SK-N-SH (cell line): ENCODE measurements at regions not wholly inside any gene's neighbourhood (a gene's known extent, or its start where the extent isn't known, plus 50 kb on each side); places are given as distances from the start of the nearest gene placed in this dataset.

Experiments used
- CTCF ChIA-PET: fragments of 300-600, 350-600 bp; formaldehyde crosslinking; extraction: SDS; loops from one replicate; lab custom pipeline; 2021; lab: Yijun Ruan, JAX
- POLR2A ChIA-PET: fragments of 350-600 bp; sonication (Branson Sonifier 250); formaldehyde crosslinking; extraction: SDS; loops from one replicate; lab custom pipeline; 2020; ENCODE audit warnings: antibody characterized with exemption, inconsistent platforms; lab: Yijun Ruan, JAX
- DNase-seq: peaks from one replicate; pipeline ENCODE4 v3.0.0; 2012
- H2AFZ ChIP-seq: fragments of 200-600 bp; sonication (generic); 2 replicates; pipeline ENCODE4 v1.8.1; 2016; ENCODE audit warnings: antibody characterized with exemption, mild to moderate bottlenecking, low read depth
- H3F3A ChIP-seq: fragments of 200-600 bp; sonication (generic); replicated peaks from 2 replicates; pipeline ENCODE3; 2016; ENCODE audit warnings: antibody characterized with exemption, mild to moderate bottlenecking; ENCODE audit not compliant: insufficient read depth
- H3K27ac ChIP-seq, 2 experiments: fragments of 200-500 bp in 1 of 2; fragments of 200-600 bp in 1 of 2; sonication (Bioruptor generic) in 1 of 2; sonication (generic), shearing (Covaris generic) in 1 of 2; 2 replicates each; pipeline versions ENCODE4 v1.5.1 to v1.6.1; 2014 to 2016; ENCODE audit warnings: low read depth in 2 of 2, inconsistent platforms in 1 of 2, low read length in 1 of 2, mild to moderate bottlenecking in 1 of 2, mixed read lengths in 1 of 2
- H3K27me3 ChIP-seq: fragments of 200-600 bp; sonication (generic), shearing (Covaris generic); 2 replicates; pipeline ENCODE4 v1.6.1; 2016; ENCODE audit warnings: mixed run types; ENCODE audit not compliant: insufficient read depth
- H3K36me3 ChIP-seq, 2 experiments: fragments of 200-500 bp in 1 of 2; fragments of 200-600 bp in 1 of 2; sonication (Bioruptor generic) in 1 of 2; sonication (generic) in 1 of 2; replicated peaks in 1 of 2; 2 replicates each; pipeline versions ENCODE3 to v1.5.1; 2014 to 2016; ENCODE audit warnings: low read length in 1 of 2, mild to moderate bottlenecking in 1 of 2; ENCODE audit not compliant: insufficient read depth in 2 of 2, control insufficient read depth in 1 of 2
- H3K4me1 ChIP-seq, 2 experiments: fragments of 200-500 bp in 1 of 2; fragments of 200-600 bp in 1 of 2; sonication (Bioruptor generic) in 1 of 2; sonication (generic), shearing (Covaris generic) in 1 of 2; 2 replicates each; pipeline versions ENCODE4 v1.5.1 to v1.6.1; 2014 to 2016; ENCODE audit warnings: low read depth in 1 of 2, low read length in 1 of 2, mixed run types in 1 of 2; ENCODE audit not compliant: insufficient read depth in 2 of 2, control insufficient read depth in 1 of 2
- H3K4me2 ChIP-seq: fragments of 200-600 bp; sonication (generic), shearing (Covaris generic); 2 replicates; pipeline ENCODE4 v1.6.1; 2017; ENCODE audit warnings: mixed run types
- H3K4me3 ChIP-seq, 2 experiments: fragments of 200-500 bp in 1 of 2; fragments of 200-600 bp in 1 of 2; sonication (Bioruptor generic) in 1 of 2; sonication (generic), shearing (Covaris generic) in 1 of 2; 2 replicates each; pipeline versions ENCODE4 v1.5.1 to v1.8.1; 2014 to 2016; ENCODE audit warnings: low read depth in 2 of 2, inconsistent platforms in 1 of 2, low read length in 1 of 2, mild to moderate bottlenecking in 1 of 2, mixed read lengths in 1 of 2, moderate library complexity in 1 of 2
- H3K79me2 ChIP-seq: fragments of 200-600 bp; sonication (generic); 2 replicates; pipeline ENCODE4 v1.8.1; 2017; ENCODE audit warnings: mild to moderate bottlenecking; ENCODE audit not compliant: insufficient read depth
- H3K9ac ChIP-seq: fragments of 200-600 bp; sonication (generic); 2 replicates; pipeline ENCODE4 v1.6.1; 2017; ENCODE audit warnings: mixed run types
- H3K9me2 ChIP-seq: fragments of 200-600 bp; sonication (generic); 2 replicates; pipeline ENCODE4 v1.6.1; 2017; ENCODE audit warnings: mixed run types
- H3K9me3 ChIP-seq: fragments of 200-600 bp; sonication (generic); 2 replicates; pipeline ENCODE4 v1.6.1; 2017; ENCODE audit warnings: mixed run types, mild to moderate bottlenecking, moderate library complexity
- H4K20me1 ChIP-seq: fragments of 200-600 bp; sonication (generic); 2 replicates; pipeline ENCODE4 v1.6.1; 2017; ENCODE audit warnings: mild to moderate bottlenecking, mixed run types; ENCODE audit not compliant: insufficient read depth
- ELF1 ChIP-seq: IDR thresholded peaks from 2 replicates; pipeline ENCODE4 v1.4.0; 2012
- FOSL2 ChIP-seq: IDR thresholded peaks from 2 replicates; pipeline ENCODE4 v1.4.0; 2012; ENCODE audit warnings: low read depth, mild to moderate bottlenecking, moderate library complexity, borderline replicate concordance
- FOXJ3 ChIP-seq: sonication (generic); formaldehyde crosslinking; IDR thresholded peaks from 2 replicates; pipeline ENCODE4 v1.5.1; 2020; ENCODE audit warnings: mild to moderate bottlenecking, missing genetic modification reagents
- FOXM1 ChIP-seq: IDR thresholded peaks from 2 replicates; pipeline ENCODE4 v1.4.0; 2012; ENCODE audit warnings: low read depth, mild to moderate bottlenecking
- GABPA ChIP-seq: IDR thresholded peaks from 2 replicates; pipeline ENCODE4 v1.4.0; 2012; ENCODE audit warnings: low read depth, mild to moderate bottlenecking
- JUND ChIP-seq: IDR thresholded peaks from 2 replicates; pipeline ENCODE4 v1.4.0; 2012
- MAX ChIP-seq: IDR thresholded peaks from 2 replicates; pipeline ENCODE4 v1.4.0; 2012; ENCODE audit warnings: low read depth
- MEF2A ChIP-seq: IDR thresholded peaks from 2 replicates; pipeline ENCODE4 v1.4.0; 2012; ENCODE audit warnings: low read depth, borderline replicate concordance
- MXI1 ChIP-seq: IDR thresholded peaks from 2 replicates; pipeline ENCODE4 v1.6.1; 2012; ENCODE audit warnings: mild to moderate bottlenecking, low read depth, low read length, improper control_type of control experiment
- NFIC ChIP-seq: IDR thresholded peaks from 2 replicates; pipeline ENCODE4 v1.4.0; 2012; ENCODE audit warnings: borderline replicate concordance
- NRF1 ChIP-seq: IDR thresholded peaks from 2 replicates; pipeline ENCODE4 v1.6.1; 2012; ENCODE audit warnings: low read depth, mild to moderate bottlenecking, low read length
- PBX3 ChIP-seq: IDR thresholded peaks from 2 replicates; pipeline ENCODE4; 2012
- POLR2AphosphoS5 ChIP-seq: IDR thresholded peaks from 2 replicates; pipeline ENCODE4 v1.6.1; 2012; ENCODE audit warnings: low read depth, low read length
- RXRA ChIP-seq: IDR thresholded peaks from 2 replicates; pipeline ENCODE4 v1.4.0; 2012; ENCODE audit warnings: low read depth, mild to moderate bottlenecking, borderline replicate concordance
- SMC3 ChIP-seq: IDR thresholded peaks from 2 replicates; pipeline ENCODE4 v1.6.1; 2012; ENCODE audit warnings: low read depth, low read length, improper control_type of control experiment
- TCF12 ChIP-seq: IDR thresholded peaks from 2 replicates; pipeline ENCODE4 v1.4.0; 2012
- TEAD4 ChIP-seq: IDR thresholded peaks from 2 replicates; pipeline ENCODE4 v1.4.0; 2012; ENCODE audit warnings: mild to moderate bottlenecking, borderline replicate concordance; ENCODE audit not compliant: insufficient read depth
- USF1 ChIP-seq: IDR thresholded peaks from 2 replicates; pipeline ENCODE4 v1.4.0; 2012; ENCODE audit warnings: low read depth, borderline replicate concordance
- WGBS: methylation state at CpG from one replicate; pipeline ENCODE4 v1.1.6; 2017; ENCODE audit warnings: low lambda C conversion rate; 5-methylcytosine and 5-hydroxymethylcytosine counted together
- TF ChIP-seq, protein P1 (sequence below): fragments of 150-350 bp; IDR thresholded peaks from 2 replicates; pipeline ENCODE4 v1.6.1; 2016; ENCODE audit warnings: mild to moderate bottlenecking, low read depth, low read length

- H3K4me2 ChIP-seq, result no peak overlapping the region
- no peak overlapping the region for H3K27ac ChIP-seq
- no peak for DNase-seq
- no peak overlapping the region for H2AFZ ChIP-seq
- POLR2A ChIA-PET, result no interaction called here
- no peak overlapping the region for H3K9ac ChIP-seq
- H3K9me2 ChIP-seq, result no peaks in the 10 kb centered on the region
- CTCF ChIA-PET, result no interaction called here
- WGBS, result 8% methylated on average over 1 of the region's 1 CpG
- H3K9me3 ChIP-seq, result no peaks in the 10 kb centered on the region
- TF ChIP-seq NFIC, result no peak
- TF ChIP-seq SMC3, result no peak
- no peak for TF ChIP-seq FOXM1
- TF ChIP-seq TCF12, result no peak
- no peak for TF ChIP-seq USF1
- no peak for TF ChIP-seq POLR2AphosphoS5
- TF ChIP-seq MEF2A, result no peak
- no peak for TF ChIP-seq NRF1
- TF ChIP-seq GABPA, result no peak
- TF ChIP-seq FOSL2, result no peak
- TF ChIP-seq MAX, result no peak
- H3K4me3 ChIP-seq, result no peak overlapping the region
- no peaks in the 10 kb centered on the region for H3K79me2 ChIP-seq
- no peaks in the 10 kb centered on the region for H3F3A ChIP-seq
- no peaks in the 10 kb centered on the region for H3K36me3 ChIP-seq
- no peaks in the 10 kb centered on the region for H4K20me1 ChIP-seq
- H3K4me1 ChIP-seq, result no peaks in the 10 kb centered on the region
- H3K27me3 ChIP-seq, result no peaks in the 10 kb centered on the region
These were observed 315.5 kb downstream of the GPATCH2 start for GRCh38 chr1:217315346-217315745.

DNA sequence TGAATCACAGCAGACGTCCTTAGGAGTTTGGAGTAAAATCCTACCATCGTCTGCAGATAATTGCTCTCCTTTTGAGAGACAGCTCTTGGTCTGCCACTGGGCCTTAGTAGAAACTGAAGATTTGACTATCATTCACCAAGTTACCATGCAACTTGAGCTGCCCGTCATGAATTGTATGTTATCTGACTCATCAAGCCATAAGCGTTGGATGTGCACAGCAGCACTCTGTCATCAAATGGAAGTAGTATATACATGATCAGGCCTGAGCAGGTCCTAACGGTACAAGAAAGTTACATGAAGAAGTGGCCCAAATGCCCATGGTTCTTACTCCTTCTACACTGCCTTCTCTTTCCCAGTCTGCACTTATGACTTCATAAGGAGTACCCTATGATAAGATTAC lies 317.8 kb downstream of the GPATCH2 start:
- H3K27me3 ChIP-seq, result no peaks in the 10 kb centered on the region
- no peaks in the 10 kb centered on the region for H3F3A ChIP-seq
- no peak overlapping the region for H2AFZ ChIP-seq
- ChIA-PET CTCF (interaction anchor here (1.4 kb wide), 1 partner anchor 563 kb away, joined by 4 read pairs; no protein-coding TSS in a partner anchor), POLR2A (no interaction called here)
- no peak overlapping the region for H3K27ac ChIP-seq
- H3K9me3 ChIP-seq, result no peaks in the 10 kb centered on the region
- DNase-seq, result no peak
- H3K9me2 ChIP-seq, result no peaks in the 10 kb centered on the region
- H3K4me1 ChIP-seq, result no peaks in the 10 kb centered on the region
- H3K4me2 ChIP-seq, result no peak overlapping the region
- TF ChIP-seq JUND (no peak), TEAD4 (no peak), MXI1 (no peak), PBX3 (no peak), RXRA (no peak), POLR2AphosphoS5 (no peak), ELF1 (no peak), FOXJ3 (CRISPR knock-in tag) (no peak), MAX (no peak), SMC3 (no peak)
- TF ChIP-seq, protein P1, sequence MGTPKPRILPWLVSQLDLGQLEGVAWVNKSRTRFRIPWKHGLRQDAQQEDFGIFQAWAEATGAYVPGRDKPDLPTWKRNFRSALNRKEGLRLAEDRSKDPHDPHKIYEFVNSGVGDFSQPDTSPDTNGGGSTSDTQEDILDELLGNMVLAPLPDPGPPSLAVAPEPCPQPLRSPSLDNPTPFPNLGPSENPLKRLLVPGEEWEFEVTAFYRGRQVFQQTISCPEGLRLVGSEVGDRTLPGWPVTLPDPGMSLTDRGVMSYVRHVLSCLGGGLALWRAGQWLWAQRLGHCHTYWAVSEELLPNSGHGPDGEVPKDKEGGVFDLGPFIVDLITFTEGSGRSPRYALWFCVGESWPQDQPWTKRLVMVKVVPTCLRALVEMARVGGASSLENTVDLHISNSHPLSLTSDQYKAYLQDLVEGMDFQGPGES, result no peak
- TF ChIP-seq, all 33 proteins: peak for 0
- Histone ChIP-seq H3K36me3 (no peaks in the 10 kb centered on the region), H4K20me1 (no peaks in the 10 kb centered on the region), H3K9ac (no peak overlapping the region), H3K79me2 (no peaks in the 10 kb centered on the region), H3K4me3 (no peak overlapping the region)
- WGBS, result 71% methylated on average over 5 of the region's 5 CpGs
